ENCODE measurements at regions not wholly inside any gene's neighbourhood (a gene's known extent, or its start where the extent isn't known, plus 50 kb on each side); places are given as distances from the start of the nearest gene placed in this dataset.
"Not testable (repeated sequence)": the region's sequence is repeated elsewhere in the genome, so short reads cannot be mapped to it uniquely, and the experiment has no call there.

DNA sequence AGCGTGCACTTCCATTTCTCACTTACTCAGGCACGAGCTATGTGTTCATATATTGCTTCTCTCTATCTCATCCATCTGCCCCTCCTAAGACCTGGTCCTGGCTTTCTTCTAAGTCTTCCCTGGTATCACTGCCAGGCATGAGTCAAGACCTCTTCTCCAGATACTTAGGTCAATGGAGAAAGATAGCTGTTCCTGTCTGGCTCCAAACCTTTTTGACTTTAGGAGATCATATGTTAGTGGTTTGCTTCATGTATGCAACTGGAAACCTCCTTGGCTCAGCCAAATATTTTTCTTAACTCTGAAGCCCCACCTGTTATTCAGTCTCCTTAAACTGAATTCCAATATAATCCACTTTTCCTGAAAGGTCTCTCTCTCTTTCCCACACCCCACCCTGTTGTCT is 211.6 kb upstream of the PTBP2 start:
- no peak for DNase-seq (ENCODE audit: low spot score)

DNA sequence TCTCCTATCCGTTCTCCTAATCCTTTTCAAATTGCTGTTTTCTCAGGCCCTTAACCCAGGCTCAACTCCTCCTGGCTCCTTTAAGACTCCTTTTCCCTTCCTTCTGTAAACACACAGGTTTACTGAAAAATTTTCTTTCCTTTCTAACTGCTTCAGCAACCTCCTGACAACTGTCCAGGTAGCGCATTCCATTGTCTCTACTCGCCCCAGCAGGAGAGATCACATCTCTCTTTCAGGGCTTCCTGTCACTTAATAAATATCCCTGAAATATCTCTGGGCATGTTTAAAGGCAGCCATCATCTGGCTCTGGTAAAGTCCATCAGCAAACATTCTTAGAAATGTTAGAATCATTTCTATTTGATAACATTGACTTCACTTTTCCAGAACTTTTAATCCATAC is 211.2 kb upstream of the PTBP2 start:
- no peak for DNase-seq (ENCODE audit: low spot score)

GRCh38 chr1:96510911-96511310 is 210.7 kb upstream of the PTBP2 start:
- DNase-seq (ENCODE audit: low spot score), result no peak

DNA sequence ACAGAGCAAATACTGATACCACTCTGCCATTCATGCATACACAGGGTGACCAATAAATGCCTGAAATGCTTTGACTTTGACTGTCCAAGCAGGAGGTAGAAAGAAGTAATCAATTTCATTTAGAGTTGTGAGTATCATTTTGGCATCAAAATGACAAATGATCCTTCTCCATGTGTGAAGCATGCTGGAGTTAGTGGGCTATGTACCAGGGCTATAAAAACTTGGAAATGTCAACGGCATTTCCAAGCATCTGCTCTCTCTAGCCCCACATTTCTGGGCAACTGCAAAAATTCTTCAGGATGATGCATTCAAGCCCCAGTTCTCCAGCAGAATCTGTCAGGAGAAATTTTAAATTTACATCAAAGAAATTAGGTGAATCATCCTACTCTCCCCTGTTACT is 208.4 kb upstream of the PTBP2 start:
- DNase-seq (ENCODE audit: low spot score), result peak; percentile 37

DNA sequence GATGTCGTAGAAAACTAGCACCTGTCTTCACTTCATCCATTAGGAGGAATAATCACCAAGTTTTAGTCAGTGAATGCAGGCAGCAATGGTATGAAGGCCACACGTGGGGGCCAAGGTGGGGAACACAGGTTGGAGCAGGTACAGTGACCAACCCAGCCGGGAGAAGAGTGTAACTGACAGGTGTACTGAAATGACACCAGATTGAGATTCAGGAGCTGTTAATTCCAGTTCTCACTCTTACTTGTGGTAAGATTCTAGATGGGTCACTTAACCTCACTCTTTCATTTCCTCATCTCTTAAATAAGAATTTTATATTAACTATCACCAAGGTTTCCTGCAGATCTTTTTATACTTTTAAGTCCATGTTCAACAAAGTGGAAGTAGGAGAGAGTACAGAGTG is 206.2 kb upstream of the PTBP2 start:
- DNase-seq (ENCODE audit: low spot score), result no peak

DNA sequence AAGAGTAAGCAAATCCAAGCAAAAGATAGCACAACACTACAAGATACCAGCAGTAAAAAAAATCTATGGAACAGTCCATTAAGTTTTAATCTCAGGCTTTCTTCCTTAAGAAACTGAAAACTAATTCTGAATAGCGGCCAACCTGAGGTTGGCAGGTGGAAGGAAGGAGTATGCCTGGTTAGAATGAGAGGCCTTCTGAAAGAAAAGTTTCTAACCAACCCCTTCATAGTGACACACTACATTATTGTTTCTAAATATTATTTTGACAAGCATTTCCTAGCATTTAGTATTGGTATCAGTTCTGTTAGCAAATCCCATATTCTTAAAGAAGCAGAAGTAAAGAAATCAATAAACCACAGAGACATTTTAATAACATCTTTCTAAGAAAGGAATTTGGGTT is 205.7 kb upstream of the PTBP2 start:
- DNase-seq (ENCODE audit: low spot score), result no peak

DNA sequence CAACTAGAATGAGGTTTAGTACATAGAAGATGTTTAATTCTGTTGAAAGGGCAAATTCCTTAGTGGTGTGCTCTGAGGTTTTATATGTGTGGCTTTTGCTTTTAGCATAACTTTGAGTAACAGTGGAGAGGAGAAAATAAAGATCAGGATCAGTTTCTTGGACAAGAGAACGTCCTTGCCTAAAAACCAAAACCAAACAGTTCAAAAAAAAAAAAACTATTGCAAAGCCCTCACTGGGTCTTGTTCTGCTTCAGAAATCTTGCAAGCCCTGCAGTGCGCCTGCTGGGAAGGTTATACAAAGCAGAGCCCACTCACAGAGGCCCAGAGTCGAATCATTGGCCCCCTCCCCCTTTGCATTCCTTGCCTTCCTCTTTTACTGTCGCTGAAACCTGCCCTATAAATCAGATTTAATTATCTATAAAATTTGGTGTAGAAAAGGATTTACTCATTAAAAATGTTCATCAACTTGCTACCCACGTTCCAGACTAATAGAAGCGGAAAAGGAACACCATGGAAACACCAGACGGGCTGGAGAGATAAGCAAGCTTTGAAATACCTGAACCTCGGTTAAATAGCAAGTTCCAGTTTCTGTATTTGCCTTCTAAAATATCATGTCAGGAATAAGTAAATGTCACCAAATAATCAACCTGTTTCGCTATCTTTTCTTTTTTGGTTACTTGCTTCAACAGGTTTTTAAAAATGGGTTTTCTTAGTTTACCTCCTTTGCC is 201.6 kb upstream of the PTBP2 start:
- no peak for DNase-seq (ENCODE audit: low spot score)

DNA sequence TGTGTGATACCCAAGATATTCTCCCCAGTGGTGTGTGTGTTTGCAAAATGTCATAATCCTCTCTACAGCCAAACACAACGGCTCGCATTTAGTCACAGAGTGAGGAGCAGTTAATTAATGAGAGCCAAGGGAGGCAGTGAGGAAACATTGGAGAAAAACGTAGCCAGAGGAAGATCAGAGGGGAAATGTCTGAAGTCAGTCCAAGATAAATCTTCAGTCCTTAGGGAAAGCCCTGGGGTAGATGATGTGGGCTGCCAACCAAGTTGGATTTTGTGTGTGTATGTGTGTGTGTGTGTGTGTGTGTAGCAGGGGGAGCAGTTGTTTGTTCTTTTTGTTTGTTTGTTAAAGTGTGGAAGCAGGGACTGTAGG is 201.0 kb upstream of the PTBP2 start:
- peak; percentile 30 for DNase-seq (ENCODE audit: low spot score)

DNA sequence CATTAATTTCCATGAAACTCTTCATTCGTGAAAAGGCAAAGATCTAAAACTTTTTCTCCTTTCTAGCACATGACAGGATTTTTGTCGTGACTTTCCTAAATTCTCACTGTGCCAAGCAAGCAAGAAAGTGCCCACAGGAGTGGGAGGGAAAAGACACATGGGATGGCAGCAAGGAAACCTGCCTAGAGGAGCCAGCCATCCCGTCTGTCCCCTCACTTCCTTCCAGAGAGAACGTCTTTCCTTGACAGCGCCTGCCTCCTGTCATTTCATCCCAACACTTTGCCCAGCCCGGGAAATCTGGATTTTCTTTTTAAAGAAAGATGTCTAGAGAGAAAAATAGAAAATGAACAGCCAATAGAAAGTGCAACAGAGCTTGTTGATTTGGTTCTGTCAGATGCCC is 200.6 kb upstream of the PTBP2 start:
- DNase-seq (ENCODE audit: low spot score), result no peak

- DNase-seq (ENCODE audit: low spot score), result no peak
These were observed 199.4 kb upstream of the PTBP2 start for GRCh38 chr1:96521994-96522760.

DNA sequence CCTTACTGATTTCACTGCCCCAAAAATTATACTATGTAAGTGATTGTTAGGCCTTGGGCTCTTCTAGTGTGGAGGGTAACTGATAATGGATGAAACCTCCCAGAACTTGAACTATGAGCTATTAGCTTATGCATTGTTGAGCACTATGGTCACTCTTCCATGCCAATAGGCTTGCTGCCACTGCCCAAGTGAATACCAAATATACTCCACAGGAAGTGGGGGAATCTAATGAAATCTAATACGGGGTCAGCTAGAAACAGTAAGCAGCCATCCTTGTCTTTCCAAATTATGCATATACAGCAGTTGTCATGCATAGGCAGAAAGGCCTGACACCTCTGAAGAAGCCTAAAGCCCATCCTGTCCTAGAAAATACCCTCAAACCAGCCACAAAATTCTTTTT is 198.7 kb upstream of the PTBP2 start:
- DNase-seq (ENCODE audit: low spot score), result no peak

DNA sequence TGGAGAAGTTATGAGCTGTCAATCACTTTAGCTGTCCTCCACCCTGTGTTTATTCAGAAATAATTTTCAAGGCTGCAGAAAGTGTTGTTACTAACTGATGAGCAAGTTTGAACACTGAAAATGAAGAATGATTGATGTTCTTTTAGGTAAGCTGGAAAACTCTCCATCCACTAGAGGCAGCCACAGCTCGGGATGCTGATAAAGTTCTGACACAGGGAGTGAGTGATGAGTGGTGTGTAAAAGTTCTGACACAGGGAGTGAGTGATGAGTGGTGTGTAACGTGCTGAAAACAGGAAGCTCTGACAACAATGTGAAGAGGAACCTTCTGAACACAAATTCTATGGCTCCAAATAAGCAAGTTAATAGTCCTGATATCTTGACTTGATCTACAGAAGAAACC is 197.5 kb upstream of the PTBP2 start:
- DNase-seq (ENCODE audit: low spot score), result no peak

DNA sequence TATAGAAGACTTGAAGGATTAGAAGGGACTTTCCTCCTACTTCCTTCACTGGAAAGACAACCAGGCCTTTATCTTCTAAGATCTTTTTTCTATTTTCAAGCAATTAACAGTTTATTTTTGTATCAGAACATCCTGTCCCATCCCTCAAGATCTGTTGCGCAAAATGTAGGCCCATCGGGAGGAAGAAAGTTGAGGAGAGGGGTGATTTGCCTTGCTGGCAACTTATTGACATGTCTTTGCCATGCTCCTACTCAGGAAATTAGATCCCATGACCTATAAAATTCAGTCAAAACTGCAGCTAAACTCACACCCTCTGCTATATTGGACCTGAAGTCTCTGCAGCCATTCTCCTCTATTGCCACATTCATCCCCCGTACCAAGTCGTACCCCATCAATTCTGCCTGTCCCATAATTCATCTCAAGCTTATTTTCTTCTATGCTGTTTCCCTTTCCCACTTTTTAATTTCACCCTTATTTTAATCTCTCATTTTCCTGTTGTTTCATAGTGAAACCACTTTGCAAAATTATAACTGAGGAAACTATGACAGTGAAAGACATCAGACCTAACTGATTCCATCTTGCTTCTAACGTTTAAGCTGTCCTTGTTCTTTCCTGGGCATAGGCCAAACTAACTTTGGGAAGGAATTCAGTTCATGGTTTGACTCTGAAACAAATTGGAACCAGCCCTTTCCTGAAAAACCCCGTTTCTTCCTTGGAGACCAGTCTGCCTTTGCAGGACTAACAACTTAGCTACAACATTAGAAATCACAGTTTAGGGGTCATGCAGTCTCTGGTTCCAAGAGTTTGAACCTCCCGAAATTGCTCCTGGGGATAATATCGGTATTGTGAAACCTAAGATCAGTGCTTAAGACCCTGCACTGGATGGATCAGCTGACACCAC is 195.7 kb upstream of the PTBP2 start:
- no peak for DNase-seq (ENCODE audit: low spot score)

- DNase-seq (ENCODE audit: low spot score), result not testable (repeated sequence)
These were observed 192.9 kb upstream of the PTBP2 start for GRCh38 chr1:96528672-96529071.

- no peak for DNase-seq (ENCODE audit: low spot score)
These were observed 187.8 kb upstream of the PTBP2 start for GRCh38 chr1:96533820-96534219.

DNA sequence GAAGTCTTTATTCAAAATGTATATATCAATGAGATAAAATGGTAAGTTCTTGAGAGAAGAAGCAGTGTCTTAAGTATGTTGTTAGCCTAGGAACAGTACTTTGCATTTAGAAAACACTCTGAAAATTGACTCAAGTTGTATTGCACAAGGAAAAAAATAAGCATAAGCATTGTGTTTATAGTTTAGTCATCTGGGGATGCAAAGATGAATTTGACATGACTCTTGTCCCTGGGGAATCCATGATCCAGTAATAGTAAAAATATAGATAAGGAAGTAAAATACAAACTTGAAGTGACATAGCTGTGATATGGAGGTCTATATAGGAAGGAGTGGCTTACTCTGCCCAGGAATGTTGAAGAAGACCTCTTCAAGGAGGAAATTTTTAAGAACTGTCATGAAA is 185.0 kb upstream of the PTBP2 start:
- DNase-seq (ENCODE audit: low spot score), result no peak

- peak; percentile 48 for DNase-seq (ENCODE audit: low spot score)
These were observed 183.4 kb upstream of the PTBP2 start for GRCh38 chr1:96538111-96538641.

DNA sequence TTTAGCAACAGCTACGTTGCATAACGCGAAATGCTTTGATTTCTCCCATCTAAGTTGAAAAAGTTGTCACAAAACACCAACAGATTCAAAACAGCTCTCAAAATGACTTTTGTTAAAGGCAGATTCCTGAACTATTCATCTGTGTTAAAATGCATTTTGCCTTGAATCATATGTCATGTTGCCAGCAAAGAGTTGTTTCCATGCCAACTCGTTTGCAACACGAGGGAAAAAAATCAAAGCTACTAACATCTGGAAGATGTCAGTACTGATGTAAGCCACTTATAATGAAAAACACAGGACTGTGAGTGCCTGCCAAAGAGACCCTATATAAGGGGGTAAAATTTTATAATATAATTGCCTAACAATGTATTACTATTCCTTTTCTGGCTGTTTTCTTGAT is 182.7 kb upstream of the PTBP2 start:
- peak; percentile 53 for DNase-seq (ENCODE audit: low spot score)

DNA sequence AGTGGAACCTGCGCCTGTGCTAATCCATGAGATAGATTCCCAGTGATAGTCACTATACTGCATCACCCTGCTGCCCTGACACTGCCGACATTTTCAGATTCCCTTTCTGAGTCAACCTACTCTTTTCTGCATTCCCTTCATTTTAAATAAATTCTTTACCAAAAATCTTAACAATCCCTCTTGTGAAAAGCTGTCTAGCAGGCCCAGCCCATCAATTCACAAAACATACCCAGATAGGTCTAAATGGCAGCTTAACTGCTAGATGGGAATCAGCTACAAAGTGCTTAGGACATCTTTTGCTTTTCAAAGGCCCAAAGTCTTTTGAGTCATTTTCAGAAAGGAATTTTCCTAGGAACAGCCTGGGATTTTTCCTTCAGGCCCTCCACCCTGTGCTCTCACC is 180.1 kb upstream of the PTBP2 start:
- no peak for DNase-seq (ENCODE audit: low spot score)

- no peak for DNase-seq (ENCODE audit: low spot score)
These were observed 177.3 kb upstream of the PTBP2 start for GRCh38 chr1:96544051-96544830.

GRCh38 chr1:96544831-96545221 is 176.8 kb upstream of the PTBP2 start:
- DNase-seq (ENCODE audit: low spot score), result no peak
